ENCODE measurements at regions not wholly inside any gene's neighbourhood (a gene's known extent, or its start where the extent isn't known, plus 50 kb on each side); places are given as distances from the start of the nearest gene placed in this dataset.
"Not testable (repeated sequence)": the region's sequence is repeated elsewhere in the genome, so short reads cannot be mapped to it uniquely, and the experiment has no call there.

GRCh38 chr4:179372746-179373145 lies 1930.5 kb upstream of the AGA start:
- Histone ChIP-seq H3K9me3 (peaks cover 5% of the 10 kb centered on the region), H3K36me3 (no peaks in the 10 kb centered on the region), H3K4me1 (no peaks in the 10 kb centered on the region), H3K27me3 (no peaks in the 10 kb centered on the region), H3K27ac (no peak overlapping the region), H3K4me3 (no peak overlapping the region)
- no peak for DNase-seq (ENCODE audit: low spot score in 2 of 2)
- TF ChIP-seq CTCF (IDR thresholded peaks at IDR 0.05) (no peak), EP300 (IDR thresholded peaks at IDR 0.05) (no peak), POLR2AphosphoS5 (IDR thresholded peaks at IDR 0.05) (no peak), POLR2A (IDR thresholded peaks at IDR 0.05) (no peak)

GRCh38 chr4:179378847-179379246 lies 1936.6 kb upstream of the AGA start:
- H3K27ac ChIP-seq; DNase-seq (ENCODE audit: low spot score in 2 of 2): not testable (repeated sequence)
- WGBS, result 86% methylated on average over 3 of the region's 3 CpGs

GRCh38 chr4:179392787-179393186 lies 1950.5 kb upstream of the AGA start:
- Histone ChIP-seq H3K9me3 (no peaks in the 10 kb centered on the region), H3K36me3 (no peaks in the 10 kb centered on the region), H3K4me1 (no peaks in the 10 kb centered on the region), H3K27ac (no peak overlapping the region), H3K4me3 (no peak overlapping the region), H3K27me3 (no peaks in the 10 kb centered on the region)
- whole genome bisulfite sequencing, result 80% methylated on average over 4 of the region's 4 CpGs
- no peak for DNase-seq (ENCODE audit: low spot score in 2 of 2)
- TF ChIP-seq POLR2AphosphoS5 (IDR thresholded peaks at IDR 0.05), result no peak
- no peak for TF ChIP-seq CTCF (IDR thresholded peaks at IDR 0.05)
- TF ChIP-seq EP300 (IDR thresholded peaks at IDR 0.05), result no peak
- no peak for TF ChIP-seq POLR2A (IDR thresholded peaks at IDR 0.05)

More at GRCh38 chr4:179378847-179379246, 1936.6 kb upstream of the AGA start:
- H3K4me3 ChIP-seq, H3K36me3 ChIP-seq, H3K27me3 ChIP-seq, H3K4me1 ChIP-seq: not testable (repeated sequence)
- H3K9me3 ChIP-seq, result peaks cover 12% of the 10 kb centered on the region

- Histone ChIP-seq H3K27me3 (no peaks in the 10 kb centered on the region), H3K4me1 (no peaks in the 10 kb centered on the region), H3K4me3 (no peak overlapping the region), H3K9me3 (no peaks in the 10 kb centered on the region), H3K27ac (no peak overlapping the region), H3K36me3 (no peaks in the 10 kb centered on the region)
- whole genome bisulfite sequencing, result 79% methylated on average over 5 of the region's 5 CpGs
- DNase-seq (ENCODE audit: low spot score in 2 of 2), result no peak
- TF ChIP-seq EP300 (IDR thresholded peaks at IDR 0.05) (no peak), POLR2A (IDR thresholded peaks at IDR 0.05) (no peak), POLR2AphosphoS5 (IDR thresholded peaks at IDR 0.05) (no peak), CTCF (IDR thresholded peaks at IDR 0.05) (no peak)
Observed at GRCh38 chr4:179398414-179398813, 1956.2 kb upstream of the AGA start.

GRCh38 chr4:179399054-179399782 lies 1957.0 kb upstream of the AGA start:
- no peaks in the 10 kb centered on the region for H3K4me1 ChIP-seq
- no peak for DNase-seq (ENCODE audit: low spot score in 2 of 2)
- H3K4me3 ChIP-seq, result no peak overlapping the region
- H3K27me3 ChIP-seq, result no peaks in the 10 kb centered on the region
- H3K9me3 ChIP-seq, result no peaks in the 10 kb centered on the region
- H3K36me3 ChIP-seq, result no peaks in the 10 kb centered on the region
- no peak overlapping the region for H3K27ac ChIP-seq
- TF ChIP-seq POLR2A (IDR thresholded peaks at IDR 0.05) (no peak), EP300 (IDR thresholded peaks at IDR 0.05) (no peak), POLR2AphosphoS5 (IDR thresholded peaks at IDR 0.05) (no peak), CTCF (IDR thresholded peaks at IDR 0.05) (no peak)
